Mucosa of rectum (tissue), 2 donors: ENCODE measurements at regions not wholly inside any gene's neighbourhood (a gene's known extent, or its start where the extent isn't known, plus 50 kb on each side); places are given as distances from the start of the nearest gene placed in this dataset.

Experiments
- H3K27ac ChIP-seq, 2 donors: one replicate each; pipeline ENCODE4 v1.7.0; 2013; ENCODE audit warnings: inconsistent platforms in 2 of 2, low read depth in 2 of 2, low read length in 2 of 2
- H3K27me3 ChIP-seq, 2 donors: one replicate each; pipeline ENCODE4 v1.7.0; 2013; ENCODE audit warnings: low read length in 2 of 2; ENCODE audit not compliant: control insufficient read depth in 2 of 2, insufficient read depth in 2 of 2
- H3K36me3 ChIP-seq, 2 donors: one replicate each; pipeline ENCODE4 v1.7.0; 2013; ENCODE audit warnings: low read length in 2 of 2; ENCODE audit not compliant: control insufficient read depth in 2 of 2, insufficient read depth in 2 of 2
- H3K4me1 ChIP-seq, 2 donors: one replicate each; pipeline ENCODE4 v1.7.0; 2013; ENCODE audit warnings: low read length in 2 of 2, mild to moderate bottlenecking in 1 of 2; ENCODE audit not compliant: control insufficient read depth in 2 of 2, insufficient read depth in 2 of 2
- H3K4me3 ChIP-seq, 2 donors: one replicate each; pipeline ENCODE4 v1.7.0; 2013; ENCODE audit warnings: low read length in 2 of 2
- H3K9ac ChIP-seq, 2 donors: one replicate each; pipeline ENCODE4 v1.7.0; 2013; ENCODE audit warnings: low read length in 2 of 2, low read depth in 1 of 2, mild to moderate bottlenecking in 1 of 2
- H3K9me3 ChIP-seq, 2 donors: one replicate each; pipeline ENCODE4 v1.7.0; 2013; ENCODE audit warnings: low read length in 2 of 2; ENCODE audit not compliant: control insufficient read depth in 2 of 2
- donor health status: healthy.
- donor health status: Normal muscosa, but diverticular disease.

- H3K4me3 ChIP-seq = no peak overlapping the region
- H3K27ac ChIP-seq = no peak overlapping the region
- H3K4me1 ChIP-seq = no peaks in the 10 kb centered on the region
- H3K27me3 ChIP-seq = no peaks in the 10 kb centered on the region
- no peaks in the 10 kb centered on the region for H3K36me3 ChIP-seq
- H3K9ac ChIP-seq = no peak overlapping the region
- H3K9me3 ChIP-seq = no peaks in the 10 kb centered on the region
These were observed 88.7 kb upstream of the PCDH9 start for GRCh38 chr13:67318860-67319259.

GRCh38 chr13:67318398-67318797 is 88.3 kb upstream of the PCDH9 start:
- no peak overlapping the region for H3K4me3 ChIP-seq
- no peaks in the 10 kb centered on the region for H3K36me3 ChIP-seq
- no peak overlapping the region for H3K27ac ChIP-seq
- no peaks in the 10 kb centered on the region for H3K4me1 ChIP-seq
- no peaks in the 10 kb centered on the region for H3K9me3 ChIP-seq
- no peak overlapping the region for H3K9ac ChIP-seq
- H3K27me3 ChIP-seq = no peaks in the 10 kb centered on the region

GRCh38 chr13:67314405-67314804 is 84.3 kb upstream of the PCDH9 start:
- H3K27me3 ChIP-seq = no peaks in the 10 kb centered on the region
- H3K4me1 ChIP-seq = no peaks in the 10 kb centered on the region
- no peak overlapping the region for H3K9ac ChIP-seq
- no peaks in the 10 kb centered on the region for H3K9me3 ChIP-seq
- no peaks in the 10 kb centered on the region for H3K36me3 ChIP-seq
- H3K27ac ChIP-seq = no peak overlapping the region
- H3K4me3 ChIP-seq = no peak overlapping the region

- Histone ChIP-seq H3K4me1 (no peaks in the 10 kb centered on the region), H3K27ac (no peak overlapping the region), H3K36me3 (no peaks in the 10 kb centered on the region), H3K9me3 (no peaks in the 10 kb centered on the region), H3K9ac (no peak overlapping the region), H3K4me3 (no peak overlapping the region), H3K27me3 (no peaks in the 10 kb centered on the region)
These were observed 78.1 kb upstream of the PCDH9 start for GRCh38 chr13:67308004-67308772.

- H3K4me3 ChIP-seq = no peak overlapping the region
- no peaks in the 10 kb centered on the region for H3K9me3 ChIP-seq
- no peak overlapping the region for H3K27ac ChIP-seq
- no peaks in the 10 kb centered on the region for H3K27me3 ChIP-seq
- H3K9ac ChIP-seq = no peak overlapping the region
- H3K4me1 ChIP-seq = no peaks in the 10 kb centered on the region
- no peaks in the 10 kb centered on the region for H3K36me3 ChIP-seq
These were observed 76.6 kb upstream of the PCDH9 start for GRCh38 chr13:67306742-67307141.

- Histone ChIP-seq H3K4me3 (no peak overlapping the region), H3K27ac (no peak overlapping the region), H3K4me1 (no peaks in the 10 kb centered on the region), H3K36me3 (no peaks in the 10 kb centered on the region), H3K9me3 (no peaks in the 10 kb centered on the region), H3K27me3 (no peaks in the 10 kb centered on the region), H3K9ac (no peak overlapping the region)
These were observed 73.7 kb upstream of the PCDH9 start for GRCh38 chr13:67303661-67304333.

- Histone ChIP-seq H3K27ac (no peak overlapping the region), H3K27me3 (no peaks in the 10 kb centered on the region), H3K9me3 (no peaks in the 10 kb centered on the region), H3K36me3 (no peaks in the 10 kb centered on the region), H3K4me3 (no peak overlapping the region), H3K4me1 (no peaks in the 10 kb centered on the region), H3K9ac (no peak overlapping the region)
These were observed 69.6 kb upstream of the PCDH9 start for GRCh38 chr13:67299751-67300150.

- H3K4me3 ChIP-seq = no peak overlapping the region
- no peak overlapping the region for H3K9ac ChIP-seq
- H3K4me1 ChIP-seq = no peaks in the 10 kb centered on the region
- H3K27ac ChIP-seq = no peak overlapping the region
- H3K9me3 ChIP-seq = no peaks in the 10 kb centered on the region
- H3K36me3 ChIP-seq = no peaks in the 10 kb centered on the region
- no peaks in the 10 kb centered on the region for H3K27me3 ChIP-seq
These were observed 69.0 kb upstream of the PCDH9 start for GRCh38 chr13:67299072-67299635.

- Histone ChIP-seq H3K36me3 (no peaks in the 10 kb centered on the region), H3K9me3 (no peaks in the 10 kb centered on the region), H3K4me1 (no peaks in the 10 kb centered on the region), H3K4me3 (no peak overlapping the region), H3K27ac (no peak overlapping the region), H3K9ac (no peak overlapping the region), H3K27me3 (no peaks in the 10 kb centered on the region)
These were observed 68.2 kb upstream of the PCDH9 start for GRCh38 chr13:67298297-67298696.

GRCh38 chr13:67296511-67296910 is 66.4 kb upstream of the PCDH9 start:
- no peaks in the 10 kb centered on the region for H3K9me3 ChIP-seq
- H3K27me3 ChIP-seq = no peaks in the 10 kb centered on the region
- no peak overlapping the region for H3K9ac ChIP-seq
- H3K4me1 ChIP-seq = no peaks in the 10 kb centered on the region
- H3K4me3 ChIP-seq = no peak overlapping the region
- no peaks in the 10 kb centered on the region for H3K36me3 ChIP-seq
- H3K27ac ChIP-seq = no peak overlapping the region
